ENCODE measurements at regions not wholly inside any gene's neighbourhood (a gene's known extent, or its start where the extent isn't known, plus 50 kb on each side); places are given as distances from the start of the nearest gene placed in this dataset.
"Not testable (repeated sequence)": the region's sequence is repeated elsewhere in the genome, so short reads cannot be mapped to it uniquely, and the experiment has no call there.

DNA sequence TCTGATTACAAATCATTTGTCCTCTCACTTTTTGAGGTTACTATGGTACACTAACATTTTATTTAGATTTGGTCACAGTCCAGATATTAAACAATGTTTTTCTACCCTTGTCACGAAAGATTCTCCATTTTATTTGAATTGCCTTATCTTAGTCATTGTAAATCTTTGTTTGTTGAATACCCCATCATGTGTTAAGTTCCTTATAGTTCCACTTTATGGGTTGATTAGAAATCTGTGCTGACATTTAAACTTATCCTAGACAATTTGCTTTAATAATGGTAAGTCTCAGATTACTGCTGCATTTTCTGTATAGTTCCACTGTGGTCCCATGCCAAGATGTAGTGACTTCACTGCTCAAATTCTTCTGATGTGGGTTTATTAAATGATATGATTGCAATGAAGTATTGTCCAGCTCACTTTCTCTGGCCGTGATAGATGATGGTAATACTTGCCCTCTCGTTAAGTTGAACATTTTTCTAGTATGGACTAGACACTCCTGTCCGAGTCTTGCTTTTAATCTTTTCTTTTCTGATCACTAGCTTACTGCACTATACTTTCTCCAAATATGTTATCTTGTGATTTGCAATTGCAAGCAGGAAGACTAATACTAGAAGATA, 1107.3 kb downstream of the SLC6A15 start:
- peak; percentile 51 for FAIRE-seq

GRCh38 chr12:83801972-83802371, 1110.6 kb downstream of the SLC6A15 start:
- FAIRE-seq = no peak

DNA sequence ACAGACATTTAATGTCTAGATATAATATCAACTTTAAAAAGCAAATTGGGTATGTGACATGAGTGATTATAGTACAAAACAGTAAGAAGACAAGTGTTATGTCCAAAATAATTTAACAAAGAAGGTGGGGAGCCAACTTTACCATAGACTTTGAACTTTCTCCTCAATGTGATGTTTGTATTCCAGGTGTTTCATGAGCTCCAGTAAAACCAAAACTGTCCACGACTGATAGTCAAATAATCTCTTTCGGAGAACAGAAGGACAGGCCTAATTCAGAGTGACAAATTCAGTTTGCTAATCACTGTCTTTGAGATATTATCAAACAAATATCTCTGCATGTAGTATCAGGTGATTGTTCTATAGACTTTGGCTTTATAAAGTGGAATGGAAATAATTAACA, 1112.6 kb downstream of the SLC6A15 start:
- no peak for FAIRE-seq

GRCh38 chr12:83796531-83796930, 1109.8 kb downstream of the TMTC2 start:
- FAIRE-seq = no peak

DNA sequence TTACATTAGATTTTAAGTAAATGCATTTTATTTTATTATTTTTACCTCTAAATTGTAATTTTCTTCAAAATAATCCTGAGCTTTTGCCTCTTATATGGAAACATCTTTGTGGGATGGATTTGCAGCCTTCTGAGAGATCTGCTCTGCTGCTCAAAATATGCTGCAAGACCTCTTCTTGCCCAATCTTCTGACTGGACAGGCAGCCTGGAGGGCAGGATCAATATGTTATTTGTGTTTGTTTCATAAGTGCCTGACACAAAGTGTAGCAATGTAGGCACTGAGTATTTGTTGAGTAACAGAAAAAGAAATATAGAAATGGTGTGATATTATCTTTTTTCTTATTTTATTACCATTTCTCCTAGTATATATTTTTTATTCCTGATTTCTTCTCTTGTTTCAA, 1106.9 kb downstream of the TMTC2 start:
- no peak for FAIRE-seq

GRCh38 chr12:83784298-83784890, 1097.7 kb downstream of the TMTC2 start:
- no peak for FAIRE-seq

DNA sequence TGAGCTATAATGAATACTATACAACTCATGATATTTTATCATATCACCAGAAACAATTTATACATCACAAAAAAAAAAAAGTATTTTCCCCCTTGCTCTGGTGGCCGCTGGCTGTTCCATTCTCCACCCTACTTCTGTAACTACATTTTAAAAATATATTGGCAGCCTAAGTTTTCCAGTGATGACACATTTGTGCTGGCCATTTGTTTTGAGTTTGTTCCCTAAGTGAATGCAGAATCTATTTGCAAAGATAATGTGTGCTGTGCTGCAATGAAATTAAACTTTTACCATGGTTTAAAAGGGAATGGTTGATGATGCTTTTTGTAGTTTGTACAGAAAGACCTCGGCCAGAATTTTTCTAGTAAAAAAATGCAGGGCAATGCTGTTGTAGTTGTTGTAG, 1092.8 kb downstream of the TMTC2 start:
- no peak for FAIRE-seq

DNA sequence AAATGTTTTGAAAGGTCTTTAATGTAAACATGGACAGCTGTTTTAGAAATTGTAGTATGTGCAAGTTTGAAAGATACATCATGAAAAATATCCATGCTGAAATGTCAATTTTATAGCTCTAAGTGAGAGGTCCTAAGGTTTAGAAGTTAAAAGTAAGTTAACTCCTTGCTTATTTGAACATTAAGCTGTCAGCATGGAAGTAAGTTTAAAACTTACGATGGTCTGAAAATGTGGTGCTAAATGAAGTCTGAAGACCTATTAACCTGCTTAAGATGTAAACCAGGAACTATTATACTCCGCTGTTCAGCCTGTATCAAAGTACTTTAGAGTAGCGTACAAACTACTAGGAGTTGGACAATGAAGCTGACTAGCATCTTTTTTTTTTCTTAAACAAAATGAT, 1082.4 kb downstream of the TMTC2 start:
- FAIRE-seq = no peak

DNA sequence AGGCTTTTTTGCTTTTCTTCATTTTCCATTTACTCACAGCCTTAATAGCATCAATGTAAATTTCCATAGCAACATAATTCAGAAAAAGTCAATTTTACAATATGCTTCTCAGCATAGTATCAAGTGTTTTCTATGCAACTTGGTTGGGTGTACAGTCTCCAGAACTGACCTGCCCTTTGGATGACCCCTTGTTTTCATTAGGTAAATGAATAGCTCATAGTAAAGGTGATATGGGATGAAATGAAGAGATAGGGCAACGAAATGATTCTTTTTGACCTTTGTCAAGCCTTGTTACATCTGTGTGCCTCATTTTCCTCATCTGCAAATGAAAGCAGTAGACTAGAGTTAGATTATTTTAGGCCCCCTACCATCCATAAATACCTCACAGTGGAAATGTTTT, 1081.0 kb downstream of the TMTC2 start:
- no peak for FAIRE-seq

DNA sequence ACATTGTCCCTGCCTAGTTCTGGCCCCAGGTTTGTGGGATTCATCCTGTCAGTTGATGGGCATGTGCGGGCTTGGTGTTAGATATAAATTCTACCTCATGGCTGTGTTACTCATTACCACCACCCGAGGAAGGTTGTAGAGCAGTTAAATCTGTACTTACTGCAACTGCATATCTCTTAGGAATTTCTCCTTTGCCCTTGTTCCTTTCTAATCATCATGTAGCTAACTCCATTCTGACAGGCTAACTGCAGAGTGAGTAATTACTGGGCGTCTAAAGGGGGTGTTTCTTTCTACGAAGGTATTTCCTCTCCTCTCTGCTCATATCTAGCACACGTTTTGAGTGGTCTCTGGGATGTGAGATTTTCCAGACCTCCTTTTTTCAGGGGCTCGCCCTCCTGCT, 1076.7 kb downstream of the TMTC2 start:
- no peak for FAIRE-seq

DNA sequence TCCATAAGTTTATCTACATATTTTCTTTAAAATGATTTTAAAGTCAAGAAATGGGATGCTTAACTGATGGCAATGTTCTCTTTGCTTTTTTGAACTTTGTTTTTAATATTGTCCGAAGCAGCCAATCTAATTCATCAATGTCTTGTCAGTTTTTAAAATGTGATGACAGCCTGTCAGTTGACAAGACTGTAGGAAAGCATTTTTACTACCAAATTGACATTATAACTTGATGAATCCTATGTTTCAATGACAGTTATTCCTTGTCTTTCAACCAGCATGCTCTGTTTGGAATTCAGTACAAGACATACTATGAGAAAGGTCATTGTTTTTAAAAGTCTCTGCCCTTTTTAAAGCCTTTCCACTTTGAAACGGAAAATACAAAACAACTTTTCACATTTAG, 1073.2 kb downstream of the TMTC2 start:
- no peak for FAIRE-seq

GRCh38 chr12:83758888-83759631, 1072.4 kb downstream of the TMTC2 start:
- FAIRE-seq = no peak

GRCh38 chr12:83753904-83754303, 1067.2 kb downstream of the TMTC2 start:
- no peak for FAIRE-seq

GRCh38 chr12:83753205-83753604, 1066.5 kb downstream of the TMTC2 start:
- no peak for FAIRE-seq

DNA sequence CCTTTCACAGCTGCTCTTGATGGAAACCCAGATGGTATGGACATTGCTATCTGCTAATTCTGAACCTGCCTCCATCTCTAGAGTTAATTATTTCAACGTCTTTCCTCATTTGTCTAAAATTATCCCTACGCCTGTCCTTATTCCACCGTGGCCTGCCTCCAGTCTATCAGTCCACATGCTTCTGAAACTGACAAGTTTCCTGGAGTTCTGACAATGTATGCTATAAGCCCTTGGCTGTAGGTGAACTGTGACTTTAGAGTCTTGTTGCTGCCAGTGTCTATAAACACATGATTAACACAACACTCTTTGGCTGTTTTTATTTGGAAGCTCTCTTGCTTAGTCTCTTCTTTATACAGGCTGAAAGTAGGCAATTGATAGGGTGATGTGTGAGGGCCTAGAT, 1052.9 kb downstream of the TMTC2 start:
- no peak for FAIRE-seq

- FAIRE-seq = no peak
These were observed 1024.1 kb downstream of the TMTC2 start for GRCh38 chr12:83710851-83711250.

DNA sequence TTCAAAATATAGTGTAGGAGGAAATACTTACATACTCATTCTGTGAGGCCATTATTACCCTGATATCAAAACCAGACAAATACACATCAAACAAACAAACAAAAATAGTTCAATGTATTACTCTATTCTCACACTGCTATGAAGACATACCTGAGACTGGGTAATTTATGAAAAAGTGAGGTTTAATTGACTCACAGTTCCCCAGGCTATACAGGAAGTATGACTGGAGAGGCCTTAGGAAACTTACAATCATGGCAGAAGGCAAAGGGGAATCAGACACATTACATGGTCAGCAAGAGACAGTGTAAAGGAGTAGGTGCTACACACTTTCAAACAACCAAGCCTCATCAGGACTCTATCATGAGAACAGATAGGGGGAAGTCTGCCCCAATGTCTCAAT, 1023.2 kb downstream of the TMTC2 start:
- FAIRE-seq = no peak

- FAIRE-seq = no peak
These were observed 1014.1 kb downstream of the TMTC2 start for GRCh38 chr12:83700838-83701237.

GRCh38 chr12:83696311-83696710, 1009.6 kb downstream of the TMTC2 start:
- FAIRE-seq = not testable (repeated sequence)

DNA sequence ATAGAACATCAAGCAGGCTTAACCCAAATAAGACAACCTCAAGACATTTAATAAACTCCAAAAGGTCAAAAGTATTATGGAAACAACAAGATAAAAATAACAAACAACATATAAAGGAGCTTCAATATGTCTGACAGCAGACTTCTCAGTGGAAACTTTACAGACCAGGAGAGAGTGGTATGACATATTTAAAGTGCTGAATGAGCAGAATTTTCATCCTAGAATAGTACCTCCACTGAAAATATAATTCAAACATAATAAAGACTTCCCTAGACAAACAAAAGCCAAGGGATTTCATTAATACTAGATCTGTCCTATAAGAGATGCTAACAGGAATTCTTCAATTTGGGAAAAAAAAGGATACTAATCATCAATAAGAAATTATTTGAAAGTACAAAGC, 1005.0 kb downstream of the TMTC2 start:
- no peak for FAIRE-seq

DNA sequence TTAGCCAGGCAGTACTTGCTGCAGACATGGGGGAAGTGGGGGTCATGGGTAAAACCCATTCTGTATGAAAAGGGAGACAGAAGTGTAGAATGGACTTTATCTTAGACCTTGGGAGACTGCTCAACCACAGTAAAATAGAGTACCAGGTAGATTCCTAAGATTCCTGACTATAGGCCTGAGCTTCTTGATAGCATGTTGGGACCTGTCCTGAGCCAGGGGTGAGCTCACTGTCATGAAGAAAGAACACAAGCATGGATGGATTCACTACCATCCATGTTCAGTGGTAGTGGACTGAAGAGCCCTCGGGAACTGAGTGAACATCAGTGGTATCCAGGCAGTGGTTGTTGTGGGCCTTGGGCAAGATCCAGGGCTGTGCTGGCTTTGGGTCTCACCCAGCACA, 1003.8 kb downstream of the TMTC2 start:
- no peak for FAIRE-seq

GRCh38 chr12:83689333-83689732, 1002.6 kb downstream of the TMTC2 start:
- no peak for FAIRE-seq

DNA sequence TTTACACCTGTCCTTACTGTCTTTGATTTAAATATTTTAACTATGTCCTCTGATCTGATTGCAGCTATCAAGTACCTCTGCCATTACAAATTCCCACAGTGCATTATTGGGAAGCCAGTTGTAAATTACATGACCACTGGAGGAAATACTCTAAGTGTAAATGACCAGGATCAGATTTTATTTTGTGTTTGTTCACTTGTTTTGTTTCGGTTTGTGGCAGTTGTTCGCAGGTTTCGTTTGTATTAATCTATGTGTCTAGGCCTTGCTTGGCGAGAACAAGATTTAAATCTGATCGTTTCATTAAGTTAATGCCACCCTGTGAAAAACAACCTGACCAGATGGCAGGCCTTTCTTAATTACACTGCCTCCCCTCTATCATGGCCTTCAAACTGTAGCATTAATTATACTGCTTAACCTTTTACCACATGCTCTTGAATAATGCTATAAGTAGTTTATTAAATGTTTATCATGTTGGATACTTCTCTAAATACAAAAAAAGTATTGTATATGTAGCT, 990.1 kb downstream of the TMTC2 start:
- FAIRE-seq = no peak

- no peak for FAIRE-seq
These were observed 980.0 kb downstream of the TMTC2 start for GRCh38 chr12:83666690-83667089.

Data from colon (tissue), 2 donors.